SU-DHL-6 (cell line): ENCODE measurements at regions not wholly inside any gene's neighbourhood (a gene's known extent, or its start where the extent isn't known, plus 50 kb on each side); places are given as distances from the start of the nearest gene placed in this dataset.

ENCODE experiments used
- EZH2phosphoT487 ChIP-seq: fragments of 200-600 bp; sonication (generic), shearing (Covaris generic); conservative IDR thresholded peaks from 2 replicates; pipeline ENCODE4 v1.6.1; 2018; ENCODE audit warnings: mild to moderate bottlenecking, antibody characterized with exemption, low read length, moderate library complexity, mixed read lengths
- TF ChIP-seq, protein P1 (sequence below): fragments of 200-600 bp; sonication (generic); IDR thresholded peaks from one replicate; pipeline ENCODE4 v1.5.1; 2017; ENCODE audit warnings: antibody characterized with exemption, mild to moderate bottlenecking, low read length, moderate library complexity; ENCODE audit not compliant: insufficient read depth, poor library complexity, severe bottlenecking

DNA sequence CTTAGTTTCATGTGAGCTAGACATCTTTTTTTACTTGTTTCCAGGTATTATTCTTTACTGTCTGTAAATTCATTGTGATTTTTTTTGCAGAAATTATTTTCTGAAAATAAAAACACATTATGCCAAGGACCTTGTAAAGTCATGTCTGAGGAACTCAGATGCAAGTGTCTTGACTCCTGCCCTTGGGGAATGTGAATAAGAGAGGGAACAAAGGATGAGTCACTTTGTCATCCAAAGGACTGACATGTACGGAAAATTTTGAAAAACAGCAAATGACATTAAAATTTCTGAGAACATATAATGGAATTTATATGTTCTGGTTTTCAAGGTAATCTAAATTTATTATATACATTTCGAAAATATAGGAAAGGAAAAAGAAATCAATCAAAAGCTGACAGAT lies 660.4 kb downstream of the CD109 start:
- TF ChIP-seq, protein P1, sequence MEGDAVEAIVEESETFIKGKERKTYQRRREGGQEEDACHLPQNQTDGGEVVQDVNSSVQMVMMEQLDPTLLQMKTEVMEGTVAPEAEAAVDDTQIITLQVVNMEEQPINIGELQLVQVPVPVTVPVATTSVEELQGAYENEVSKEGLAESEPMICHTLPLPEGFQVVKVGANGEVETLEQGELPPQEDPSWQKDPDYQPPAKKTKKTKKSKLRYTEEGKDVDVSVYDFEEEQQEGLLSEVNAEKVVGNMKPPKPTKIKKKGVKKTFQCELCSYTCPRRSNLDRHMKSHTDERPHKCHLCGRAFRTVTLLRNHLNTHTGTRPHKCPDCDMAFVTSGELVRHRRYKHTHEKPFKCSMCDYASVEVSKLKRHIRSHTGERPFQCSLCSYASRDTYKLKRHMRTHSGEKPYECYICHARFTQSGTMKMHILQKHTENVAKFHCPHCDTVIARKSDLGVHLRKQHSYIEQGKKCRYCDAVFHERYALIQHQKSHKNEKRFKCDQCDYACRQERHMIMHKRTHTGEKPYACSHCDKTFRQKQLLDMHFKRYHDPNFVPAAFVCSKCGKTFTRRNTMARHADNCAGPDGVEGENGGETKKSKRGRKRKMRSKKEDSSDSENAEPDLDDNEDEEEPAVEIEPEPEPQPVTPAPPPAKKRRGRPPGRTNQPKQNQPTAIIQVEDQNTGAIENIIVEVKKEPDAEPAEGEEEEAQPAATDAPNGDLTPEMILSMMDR = no peak
- TF ChIP-seq EZH2phosphoT487 = no peak
